ENCODE measurements at regions not wholly inside any gene's neighbourhood (a gene's known extent, or its start where the extent isn't known, plus 50 kb on each side); places are given as distances from the start of the nearest gene placed in this dataset.

DNA sequence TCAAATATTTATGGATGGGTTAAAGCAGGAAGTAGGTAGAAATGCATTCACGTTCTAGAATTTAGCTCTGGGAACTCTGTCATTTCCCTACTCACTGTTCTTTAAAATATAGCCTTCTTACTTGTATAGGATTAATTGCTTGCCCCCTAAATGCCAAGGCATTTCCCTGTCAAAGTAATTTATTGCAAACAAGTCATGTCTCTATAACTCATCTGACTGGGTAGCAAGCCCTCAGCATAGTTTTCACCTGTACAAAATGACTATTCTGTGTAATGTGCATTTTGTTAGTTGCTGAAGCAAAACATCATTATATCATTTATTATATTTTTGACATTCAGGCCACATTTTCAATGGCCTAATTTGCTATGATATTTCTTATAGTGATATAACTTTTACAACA, 1308.2 kb upstream of the EPHA6 start:
- H3K36me3 Mint-ChIP-seq (ENCODE audit: low read depth), result no peaks in the 10 kb centered on the region

DNA sequence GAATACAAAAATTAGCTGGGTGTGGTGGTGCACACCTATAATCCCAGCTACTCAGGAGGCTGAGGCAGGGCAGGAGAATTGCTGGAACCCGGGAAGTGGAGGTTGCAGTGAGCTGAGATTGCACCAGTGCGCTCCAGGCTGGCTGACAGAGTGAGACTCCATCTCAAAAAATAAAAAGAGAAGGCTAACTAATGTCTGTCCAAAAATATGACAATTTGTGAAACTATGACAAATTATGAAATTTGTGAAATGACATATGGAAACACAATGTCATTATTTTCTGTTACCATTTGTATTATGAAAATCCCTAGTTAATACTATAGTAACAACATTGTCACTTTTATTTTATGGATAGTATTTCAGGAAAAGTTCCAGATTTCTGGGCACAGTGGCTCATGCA, 1306.3 kb upstream of the EPHA6 start:
- H3K36me3 Mint-ChIP-seq (ENCODE audit: low read depth), result no peaks in the 10 kb centered on the region
- H3K4me3 Mint-ChIP-seq, result no peak overlapping the region
- no peaks in the 10 kb centered on the region for H3K9me3 Mint-ChIP-seq
- no peaks in the 10 kb centered on the region for H3K4me1 Mint-ChIP-seq
- no peak overlapping the region for H3K27ac Mint-ChIP-seq
- no peak for TF ChIP-seq CTCF (IDR thresholded peaks at IDR 0.05; ENCODE audit: unreplicated experiment in 3 of 3)
- no peaks in the 10 kb centered on the region for H3K27me3 Mint-ChIP-seq (ENCODE audit: low read depth)

More for the DNA sequence above, 1308.2 kb upstream of the EPHA6 start:
- no peaks in the 10 kb centered on the region for H3K4me1 Mint-ChIP-seq
- no peaks in the 10 kb centered on the region for H3K9me3 Mint-ChIP-seq
- H3K27ac Mint-ChIP-seq, result no peak overlapping the region
- no peaks in the 10 kb centered on the region for H3K27me3 Mint-ChIP-seq (ENCODE audit: low read depth)
- H3K4me3 Mint-ChIP-seq, result no peak overlapping the region
- no peak for TF ChIP-seq CTCF (IDR thresholded peaks at IDR 0.05; ENCODE audit: unreplicated experiment in 3 of 3)

DNA sequence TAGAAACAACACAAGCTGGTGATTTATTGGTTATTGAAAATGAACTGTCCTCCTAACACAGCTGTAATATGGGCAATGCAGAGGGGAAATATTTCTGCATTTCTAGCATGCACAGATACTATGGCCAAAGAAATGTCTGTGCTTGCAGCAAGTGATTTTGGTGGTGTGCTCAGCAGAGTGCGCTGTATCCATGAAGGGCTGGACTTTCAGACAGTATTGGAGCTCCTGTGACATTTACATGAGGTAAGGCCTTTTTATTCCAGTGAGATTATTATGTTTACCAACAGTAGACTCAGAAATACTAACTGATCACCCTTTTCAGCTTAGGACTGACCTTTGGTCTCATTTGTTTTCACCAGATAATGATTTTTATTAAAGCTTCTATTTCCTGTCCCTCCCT, 1302.6 kb upstream of the EPHA6 start:
- Mint-ChIP-seq H3K4me3 (no peak overlapping the region), H3K27ac (no peak overlapping the region), H3K27me3 (ENCODE audit: low read depth) (no peaks in the 10 kb centered on the region), H3K9me3 (no peaks in the 10 kb centered on the region), H3K36me3 (ENCODE audit: low read depth) (no peaks in the 10 kb centered on the region), H3K4me1 (no peaks in the 10 kb centered on the region)
- TF ChIP-seq CTCF (IDR thresholded peaks at IDR 0.05; ENCODE audit: unreplicated experiment in 3 of 3), result no peak

- H3K4me1 Mint-ChIP-seq, result no peaks in the 10 kb centered on the region
- no peak for TF ChIP-seq CTCF (IDR thresholded peaks at IDR 0.05; ENCODE audit: unreplicated experiment in 3 of 3)
- no peak overlapping the region for H3K27ac Mint-ChIP-seq
- no peaks in the 10 kb centered on the region for H3K36me3 Mint-ChIP-seq (ENCODE audit: low read depth)
- H3K27me3 Mint-ChIP-seq (ENCODE audit: low read depth), result no peaks in the 10 kb centered on the region
- no peak overlapping the region for H3K4me3 Mint-ChIP-seq
- no peaks in the 10 kb centered on the region for H3K9me3 Mint-ChIP-seq
Observed at GRCh38 chr3:95514260-95514659, 1300.1 kb upstream of the EPHA6 start.

- no peak overlapping the region for H3K27ac Mint-ChIP-seq
- H3K4me1 Mint-ChIP-seq, result no peaks in the 10 kb centered on the region
- no peak overlapping the region for H3K4me3 Mint-ChIP-seq
- no peaks in the 10 kb centered on the region for H3K27me3 Mint-ChIP-seq (ENCODE audit: low read depth)
- no peaks in the 10 kb centered on the region for H3K9me3 Mint-ChIP-seq
- H3K36me3 Mint-ChIP-seq (ENCODE audit: low read depth), result no peaks in the 10 kb centered on the region
- TF ChIP-seq CTCF (IDR thresholded peaks at IDR 0.05; ENCODE audit: unreplicated experiment in 3 of 3), result no peak
Observed at GRCh38 chr3:95521396-95521795, 1293.0 kb upstream of the EPHA6 start.

GRCh38 chr3:95522449-95522848, 1291.9 kb upstream of the EPHA6 start:
- no peaks in the 10 kb centered on the region for H3K9me3 Mint-ChIP-seq
- H3K4me3 Mint-ChIP-seq, result no peak overlapping the region
- no peaks in the 10 kb centered on the region for H3K4me1 Mint-ChIP-seq
- TF ChIP-seq CTCF (IDR thresholded peaks at IDR 0.05; ENCODE audit: unreplicated experiment in 3 of 3), result no peak
- H3K36me3 Mint-ChIP-seq (ENCODE audit: low read depth), result no peaks in the 10 kb centered on the region
- H3K27me3 Mint-ChIP-seq (ENCODE audit: low read depth), result no peaks in the 10 kb centered on the region
- H3K27ac Mint-ChIP-seq, result no peak overlapping the region
